GM12874 (cell line): ENCODE measurements at regions not wholly inside any gene's neighbourhood (a gene's known extent, or its start where the extent isn't known, plus 50 kb on each side); places are given as distances from the start of the nearest gene placed in this dataset.

Experiments
- CTCF ChIP-seq: IDR thresholded peaks from 2 replicates; pipeline ENCODE4 v1.5.1; 2011; ENCODE audit warnings: low read depth, mild to moderate bottlenecking, control low read depth, low read length, moderate library complexity; ENCODE audit not compliant: insufficient read depth

- TF ChIP-seq CTCF: no peak
These were observed 991.8 kb downstream of the VRK1 start for GRCh38 chr14:97788846-97789526.

GRCh38 chr14:97791072-97791471 lies 993.9 kb downstream of the VRK1 start:
- no peak for TF ChIP-seq CTCF

- TF ChIP-seq CTCF: no peak
These were observed 994.7 kb downstream of the VRK1 start for GRCh38 chr14:97791906-97792305.

GRCh38 chr14:97796511-97796910 lies 999.3 kb downstream of the VRK1 start:
- TF ChIP-seq CTCF: no peak

GRCh38 chr14:97798176-97798575 lies 1001.0 kb downstream of the VRK1 start:
- no peak for TF ChIP-seq CTCF

GRCh38 chr14:97802430-97803373 lies 1005.5 kb downstream of the VRK1 start:
- no peak for TF ChIP-seq CTCF

- no peak for TF ChIP-seq CTCF
These were observed 1006.9 kb downstream of the VRK1 start for GRCh38 chr14:97804056-97804455.
